BE2C (cell line): ENCODE measurements at regions not wholly inside any gene's neighbourhood (a gene's known extent, or its start where the extent isn't known, plus 50 kb on each side); places are given as distances from the start of the nearest gene placed in this dataset.

Experiments used
- DNase-seq: peaks from one replicate; pipeline ENCODE4 v3.0.0-alpha.2; 2020
- H3K27me3 ChIP-seq: fragments of 250-450 bp; sonication (Bioruptor Pico); 2 replicates; pipeline ENCODE4 v1.5.1; 2020; ENCODE audit warnings: mild to moderate bottlenecking
- H3K36me3 ChIP-seq: fragments of 250-450 bp; sonication (Bioruptor Pico); 2 replicates; pipeline ENCODE4 v1.5.1; 2020; ENCODE audit warnings: mild to moderate bottlenecking
- H3K4me1 ChIP-seq: fragments of 250-450 bp; sonication (Bioruptor Pico); 2 replicates; pipeline ENCODE4 v1.5.1; 2020
- H3K4me3 ChIP-seq: 2 replicates; pipeline ENCODE4 v1.5.1; 2011; ENCODE audit warnings: low read depth, low read length
- H3K9me3 ChIP-seq: fragments of 250-450 bp; sonication (Bioruptor Pico); 2 replicates; pipeline ENCODE4 v1.5.1; 2020
- CTCF ChIP-seq: IDR thresholded peaks from 2 replicates; pipeline ENCODE4 v1.5.1; 2012; ENCODE audit warnings: mild to moderate bottlenecking, low read depth, low read length

GRCh38 chr1:243923292-243924171 lies 73.5 kb upstream of the AKT3 start:
- Histone ChIP-seq H3K9me3 (no peaks in the 10 kb centered on the region), H3K27me3 (no peaks in the 10 kb centered on the region), H3K4me3 (no peak overlapping the region), H3K4me1 (no peaks in the 10 kb centered on the region), H3K36me3 (no peaks in the 10 kb centered on the region)
- no peak for TF ChIP-seq CTCF
- no peak for DNase-seq

- no peaks in the 10 kb centered on the region for H3K9me3 ChIP-seq
- no peaks in the 10 kb centered on the region for H3K27me3 ChIP-seq
- no peak for TF ChIP-seq CTCF
- no peaks in the 10 kb centered on the region for H3K36me3 ChIP-seq
- no peak overlapping the region for H3K4me3 ChIP-seq
- DNase-seq = no peak
- H3K4me1 ChIP-seq = no peaks in the 10 kb centered on the region
These were observed 71.1 kb upstream of the AKT3 start for GRCh38 chr1:243921111-243921510.

- Histone ChIP-seq H3K4me3 (peak overlapping the region; percentile 68), H3K9me3 (no peaks in the 10 kb centered on the region), H3K36me3 (no peaks in the 10 kb centered on the region), H3K27me3 (no peaks in the 10 kb centered on the region), H3K4me1 (no peaks in the 10 kb centered on the region)
- no peak for TF ChIP-seq CTCF
- DNase-seq = no peak
These were observed 68.0 kb upstream of the AKT3 start for GRCh38 chr1:243917863-243918565.

- peak; percentile 49 for DNase-seq
- 0 out of 2 replicates have a peak, but pooled peaks have one; percentile 4 for TF ChIP-seq CTCF
- peak overlapping the region; percentile 68 for H3K4me3 ChIP-seq
- no peaks in the 10 kb centered on the region for H3K36me3 ChIP-seq
- no peaks in the 10 kb centered on the region for H3K9me3 ChIP-seq
- no peaks in the 10 kb centered on the region for H3K27me3 ChIP-seq
- H3K4me1 ChIP-seq = no peaks in the 10 kb centered on the region
These were observed 67.3 kb upstream of the AKT3 start for GRCh38 chr1:243917177-243917862.

GRCh38 chr1:243916160-243916559 lies 66.1 kb upstream of the AKT3 start:
- no peak for DNase-seq
- H3K27me3 ChIP-seq = no peaks in the 10 kb centered on the region
- H3K4me3 ChIP-seq = no peak overlapping the region

More at GRCh38 chr1:243916160-243916559, 66.1 kb upstream of the AKT3 start:
- Histone ChIP-seq H3K9me3 (no peaks in the 10 kb centered on the region), H3K36me3 (no peaks in the 10 kb centered on the region), H3K4me1 (no peaks in the 10 kb centered on the region)
- no peak for TF ChIP-seq CTCF
